GM12872 (cell line): ENCODE measurements at regions not wholly inside any gene's neighbourhood (a gene's known extent, or its start where the extent isn't known, plus 50 kb on each side); places are given as distances from the start of the nearest gene placed in this dataset.
A peak's percentile ranks its signal among the peaks of the same experiment; 100 is the strongest.

Experiments
- TF ChIP-seq, protein P1 (sequence below): IDR thresholded peaks from 3 replicates; pipeline ENCODE4 v1.5.1; 2011; ENCODE audit warnings: low read depth, mild to moderate bottlenecking, low read length, moderate library complexity; ENCODE audit not compliant: insufficient read depth

DNA sequence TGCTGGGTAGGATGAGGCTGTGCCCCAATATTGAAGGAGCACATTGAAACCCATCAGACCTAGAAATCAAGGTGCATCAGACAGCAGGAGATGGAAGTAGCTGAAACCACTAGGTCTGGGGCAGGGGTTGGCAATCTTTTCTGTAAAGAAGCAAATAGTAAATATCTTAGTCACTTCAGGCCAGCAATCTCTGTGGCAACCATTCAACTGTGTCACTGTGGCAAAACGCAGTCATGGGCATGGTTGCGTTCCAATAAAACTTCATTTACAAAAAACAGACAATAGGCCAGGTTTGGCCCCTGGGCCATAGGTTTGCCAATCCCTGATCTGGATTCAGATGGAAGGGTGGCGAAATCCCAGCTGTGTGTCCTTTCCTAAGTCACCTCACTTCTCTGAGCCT is 397.3 kb downstream of the MED13L start:
- TF ChIP-seq, protein P1, sequence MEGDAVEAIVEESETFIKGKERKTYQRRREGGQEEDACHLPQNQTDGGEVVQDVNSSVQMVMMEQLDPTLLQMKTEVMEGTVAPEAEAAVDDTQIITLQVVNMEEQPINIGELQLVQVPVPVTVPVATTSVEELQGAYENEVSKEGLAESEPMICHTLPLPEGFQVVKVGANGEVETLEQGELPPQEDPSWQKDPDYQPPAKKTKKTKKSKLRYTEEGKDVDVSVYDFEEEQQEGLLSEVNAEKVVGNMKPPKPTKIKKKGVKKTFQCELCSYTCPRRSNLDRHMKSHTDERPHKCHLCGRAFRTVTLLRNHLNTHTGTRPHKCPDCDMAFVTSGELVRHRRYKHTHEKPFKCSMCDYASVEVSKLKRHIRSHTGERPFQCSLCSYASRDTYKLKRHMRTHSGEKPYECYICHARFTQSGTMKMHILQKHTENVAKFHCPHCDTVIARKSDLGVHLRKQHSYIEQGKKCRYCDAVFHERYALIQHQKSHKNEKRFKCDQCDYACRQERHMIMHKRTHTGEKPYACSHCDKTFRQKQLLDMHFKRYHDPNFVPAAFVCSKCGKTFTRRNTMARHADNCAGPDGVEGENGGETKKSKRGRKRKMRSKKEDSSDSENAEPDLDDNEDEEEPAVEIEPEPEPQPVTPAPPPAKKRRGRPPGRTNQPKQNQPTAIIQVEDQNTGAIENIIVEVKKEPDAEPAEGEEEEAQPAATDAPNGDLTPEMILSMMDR, result no peak

DNA sequence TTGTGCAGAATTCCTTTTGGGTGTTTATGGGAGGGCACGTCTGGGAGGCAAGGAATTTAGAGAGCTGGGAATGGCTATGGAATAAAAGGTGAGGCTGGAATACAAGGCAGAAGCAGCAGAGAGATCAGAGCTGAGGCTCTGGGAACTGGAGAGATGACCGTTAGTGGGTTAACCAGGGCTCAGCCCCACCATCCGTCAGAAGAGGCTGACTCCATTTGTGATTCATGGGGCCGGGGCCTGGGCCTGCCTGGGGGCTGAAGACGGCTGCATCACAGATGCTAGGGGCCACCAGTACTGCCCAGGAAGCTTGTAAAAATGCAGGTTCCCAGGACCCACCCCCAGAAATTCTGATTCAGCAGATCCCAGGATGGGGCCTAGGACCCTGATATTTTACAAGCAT is 398.1 kb downstream of the MED13L start:
- TF ChIP-seq, protein P1, result no peak

DNA sequence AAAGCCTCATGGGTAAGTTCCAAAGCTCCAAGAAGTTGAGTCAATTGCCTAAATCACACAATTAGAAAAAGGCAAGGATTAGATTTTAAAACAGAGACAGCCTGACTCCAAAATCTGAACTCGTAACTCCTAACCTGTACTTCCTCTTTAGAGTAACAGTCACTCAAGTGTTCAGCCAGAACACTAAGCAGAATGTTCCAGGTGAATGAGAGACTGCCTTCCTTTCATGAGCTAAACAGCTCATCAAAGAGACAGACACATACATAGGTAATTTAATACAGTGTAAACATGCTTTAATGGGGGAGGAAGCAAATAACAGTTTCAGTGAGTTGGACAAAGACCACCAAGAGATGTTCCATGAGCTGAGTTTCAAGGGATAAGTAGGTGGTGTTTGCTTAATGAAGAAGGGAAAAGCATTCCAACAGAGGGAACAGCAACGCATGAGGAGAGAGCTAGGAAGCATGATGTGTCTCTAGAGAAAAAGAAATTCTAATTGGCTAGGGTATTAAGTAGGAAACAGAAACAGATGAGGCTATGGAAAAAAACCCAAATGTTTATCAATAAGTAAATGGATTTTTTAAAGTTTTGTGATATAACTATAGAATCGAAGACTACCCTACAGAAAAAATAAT is 403.9 kb downstream of the MED13L start:
- TF ChIP-seq, protein P1, result no peak

DNA sequence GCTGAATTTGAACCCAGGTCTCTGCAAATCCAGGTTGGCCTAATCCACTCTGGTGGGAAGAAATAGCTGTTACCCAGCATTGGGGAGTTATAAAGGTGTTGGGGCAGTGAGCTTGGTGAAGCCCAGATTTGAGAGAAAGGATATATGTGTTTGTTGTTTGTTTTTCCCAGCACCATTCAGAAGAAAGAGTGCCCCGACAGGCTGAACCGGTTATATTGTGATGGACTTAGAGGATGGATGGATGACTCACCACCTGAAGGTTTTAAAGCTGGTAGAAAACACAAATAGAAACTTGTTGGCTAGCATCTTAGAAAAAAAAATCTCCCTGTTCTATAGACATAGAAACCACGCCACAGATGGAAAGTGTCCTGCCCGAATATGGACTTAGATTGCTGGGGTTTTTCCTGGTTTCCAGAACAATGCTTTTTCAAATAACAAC is 404.6 kb downstream of the MED13L start:
- TF ChIP-seq, protein P1, result no peak

DNA sequence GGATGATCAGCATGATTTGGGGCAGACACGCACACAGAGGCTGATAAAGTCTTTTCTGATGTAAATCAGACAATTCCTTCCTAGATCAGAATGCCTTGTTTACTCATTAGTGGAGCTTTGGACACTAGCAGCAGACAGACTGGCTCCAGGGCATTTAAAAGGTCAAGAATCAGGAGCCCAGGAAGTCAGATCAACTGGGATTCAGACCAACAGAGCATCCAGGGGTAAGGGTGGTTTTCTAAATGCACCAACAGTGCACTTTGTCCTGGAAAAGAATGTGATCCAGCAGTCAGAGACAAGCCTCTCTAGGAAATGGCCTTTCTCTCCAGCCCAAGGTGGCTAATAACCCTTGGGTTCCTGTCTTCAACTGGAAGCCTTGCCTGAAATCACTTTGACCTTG is 405.3 kb downstream of the MED13L start:
- TF ChIP-seq, protein P1, result no peak

DNA sequence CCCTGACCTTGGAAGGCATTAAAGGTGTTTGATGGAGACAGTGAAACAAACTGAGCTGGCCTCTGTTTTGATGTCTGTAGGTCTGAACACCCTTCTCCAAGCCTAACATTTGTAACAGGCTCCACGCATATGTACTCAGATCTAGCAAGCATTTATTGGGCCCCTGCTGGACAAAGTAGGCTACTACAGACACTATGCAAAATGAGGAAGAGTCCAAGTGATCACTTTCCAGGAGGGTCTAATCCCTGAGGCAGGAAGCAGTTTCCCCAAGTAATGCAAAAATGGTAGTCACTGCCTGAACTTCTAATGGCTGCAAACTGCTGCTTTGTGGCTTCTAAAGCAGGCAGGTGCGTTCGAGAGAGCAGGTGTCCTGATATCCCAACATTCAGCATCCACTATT is 405.8 kb downstream of the MED13L start:
- TF ChIP-seq, protein P1, result peak; percentile 69

DNA sequence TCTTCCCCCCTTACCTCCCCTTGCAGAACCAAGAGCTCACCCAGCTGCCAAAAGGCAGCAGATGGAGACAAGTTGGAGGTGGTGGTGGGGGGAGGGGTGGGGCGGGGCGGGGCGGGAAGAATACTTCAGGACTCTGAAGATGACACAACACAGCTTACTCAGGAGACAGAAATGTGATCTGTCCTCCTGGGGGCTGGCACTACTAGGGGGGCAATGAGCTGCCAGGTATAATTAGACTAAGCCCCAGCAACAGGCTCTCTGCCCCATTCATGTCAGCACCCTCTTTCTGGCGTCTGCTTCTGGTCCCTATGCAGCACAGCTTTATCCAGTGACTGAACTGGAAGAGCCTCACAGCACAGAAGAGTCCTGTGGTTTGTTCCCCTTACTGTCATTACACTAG is 407.0 kb downstream of the MED13L start:
- TF ChIP-seq, protein P1, result no peak
